ENCODE measurements at regions not wholly inside any gene's neighbourhood (a gene's known extent, or its start where the extent isn't known, plus 50 kb on each side); places are given as distances from the start of the nearest gene placed in this dataset.

- DNase-seq (ENCODE audit: low spot score), result no peak
- in situ Hi-C loops (cut with MboI; ENCODE audit: low sequenced_read_pairs, unreplicated experiment), result no loop called here
Measured at GRCh38 chr1:188188317-188188716, 1359.6 kb downstream of the PLA2G4A start.

GRCh38 chr1:188194916-188195315 lies 1366.2 kb downstream of the PLA2G4A start:
- DNase-seq (ENCODE audit: low spot score), result no peak
- no peak for TF ChIP-seq CTCF (IDR thresholded peaks at IDR 0.05; ENCODE audit: borderline replicate concordance, control extremely low read depth, extremely low read depth, insufficient read depth, missing control alignments)
- in situ Hi-C loops (cut with MboI; ENCODE audit: low sequenced_read_pairs, unreplicated experiment), result no loop called here

More at GRCh38 chr1:188188317-188188716, 1359.6 kb downstream of the PLA2G4A start:
- no peak for TF ChIP-seq CTCF (IDR thresholded peaks at IDR 0.05; ENCODE audit: borderline replicate concordance, control extremely low read depth, extremely low read depth, insufficient read depth, missing control alignments)

GRCh38 chr1:188218289-188218688 lies 1389.5 kb downstream of the PLA2G4A start:
- TF ChIP-seq CTCF (IDR thresholded peaks at IDR 0.05; ENCODE audit: borderline replicate concordance, control extremely low read depth, extremely low read depth, insufficient read depth, missing control alignments), result no peak
- in situ Hi-C loops (cut with MboI; ENCODE audit: low sequenced_read_pairs, unreplicated experiment), result no loop called here
- DNase-seq (ENCODE audit: low spot score), result no peak

- no peak for DNase-seq (ENCODE audit: low spot score)
- in situ Hi-C loops (cut with MboI; ENCODE audit: low sequenced_read_pairs, unreplicated experiment), result no loop called here
- TF ChIP-seq CTCF (IDR thresholded peaks at IDR 0.05; ENCODE audit: borderline replicate concordance, control extremely low read depth, extremely low read depth, insufficient read depth, missing control alignments), result no peak
Measured at GRCh38 chr1:188220051-188220450, 1391.3 kb downstream of the PLA2G4A start.

GRCh38 chr1:188224263-188224662 lies 1395.5 kb downstream of the PLA2G4A start:
- TF ChIP-seq CTCF (IDR thresholded peaks at IDR 0.05; ENCODE audit: borderline replicate concordance, control extremely low read depth, extremely low read depth, insufficient read depth, missing control alignments), result no peak
- DNase-seq (ENCODE audit: low spot score), result no peak
- in situ Hi-C loops (cut with MboI; ENCODE audit: low sequenced_read_pairs, unreplicated experiment), result no loop called here

- no peak for TF ChIP-seq CTCF (IDR thresholded peaks at IDR 0.05; ENCODE audit: borderline replicate concordance, control extremely low read depth, extremely low read depth, insufficient read depth, missing control alignments)
- in situ Hi-C loops (cut with MboI; ENCODE audit: low sequenced_read_pairs, unreplicated experiment), result no loop called here
- DNase-seq (ENCODE audit: low spot score), result no peak
Measured at GRCh38 chr1:188225975-188226374, 1397.2 kb downstream of the PLA2G4A start.

GRCh38 chr1:188228623-188229022 lies 1399.9 kb downstream of the PLA2G4A start:
- in situ Hi-C loops (cut with MboI; ENCODE audit: low sequenced_read_pairs, unreplicated experiment), result no loop called here
- no peak for DNase-seq (ENCODE audit: low spot score)
- TF ChIP-seq CTCF (IDR thresholded peaks at IDR 0.05; ENCODE audit: borderline replicate concordance, control extremely low read depth, extremely low read depth, insufficient read depth, missing control alignments), result no peak

All from GM13976 (cell line).